Lower lobe of right lung (tissue), 2 donors: ENCODE measurements at regions not wholly inside any gene's neighbourhood (a gene's known extent, or its start where the extent isn't known, plus 50 kb on each side); places are given as distances from the start of the nearest gene placed in this dataset.
"Not testable (repeated sequence)": the region's sequence is repeated elsewhere in the genome, so short reads cannot be mapped to it uniquely, and the experiment has no call there.

Source experiments
- ATAC-seq, 2 donors: fragments of 200-7000 bp; cut with Tn5 transposase; one replicate each; pipeline ENCODE4 v1.9.1; 2020 to 2022; ENCODE audit warnings: mild to moderate bottlenecking in 2 of 2, moderate library complexity in 2 of 2
- DNase-seq: peaks from one replicate; pipeline ENCODE4 v3.0.0-alpha.2; 2020
- H3K27ac ChIP-seq: fragments of 200-600 bp; one replicate; pipeline ENCODE4 v1.8.0; 2022
- H3K27me3 ChIP-seq: fragments of 200-600 bp; one replicate; pipeline ENCODE4 v1.8.0; 2022; ENCODE audit warnings: low read depth
- H3K36me3 ChIP-seq: fragments of 200-600 bp; one replicate; pipeline ENCODE4 v1.8.0; 2022; ENCODE audit warnings: mild to moderate bottlenecking
- H3K4me1 ChIP-seq: fragments of 200-600 bp; one replicate; pipeline ENCODE4 v1.8.0; 2022
- H3K4me3 ChIP-seq: fragments of 200-600 bp; one replicate; pipeline ENCODE4 v1.8.0; 2022; ENCODE audit warnings: mild to moderate bottlenecking
- H3K9me3 ChIP-seq: fragments of 200-600 bp; one replicate; pipeline ENCODE4 v1.8.0; 2022
- CTCF ChIP-seq: fragments of 200-600 bp; IDR thresholded peaks from one replicate; pipeline ENCODE4 v1.8.0; 2022; ENCODE audit warnings: antibody characterized with exemption, mild to moderate bottlenecking
- intact Hi-C: fragments of 100-400 bp; cut with DNase I; formaldehyde crosslinking; loops from one replicate; pipeline ENCODE4 v1.11.0; 2022
- donor health status: DM: no; HTN: yes; CAD: no; lungs with severe emphysema.

DNA sequence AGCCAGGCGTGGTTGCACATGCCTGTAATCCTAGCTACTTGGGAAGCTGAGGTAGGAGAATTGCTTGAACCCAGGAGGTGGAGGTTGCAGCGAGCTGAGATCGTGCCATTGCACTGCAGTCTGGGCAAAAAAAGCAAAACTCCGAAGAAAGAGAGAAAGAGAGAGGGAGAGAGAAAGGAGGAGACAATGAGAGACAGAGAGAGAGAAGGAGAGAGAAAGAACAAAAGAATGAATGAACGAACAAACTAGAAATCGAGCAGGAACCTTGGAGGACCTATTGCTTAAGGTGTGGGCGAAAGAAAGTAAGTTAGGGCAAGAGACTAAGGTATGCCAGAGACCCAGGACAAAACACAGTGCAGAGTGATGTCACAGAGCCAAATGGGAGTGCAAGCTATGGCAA is 102.8 kb upstream of the FBXO28 start:
- not testable (repeated sequence) for ATAC-seq

DNA sequence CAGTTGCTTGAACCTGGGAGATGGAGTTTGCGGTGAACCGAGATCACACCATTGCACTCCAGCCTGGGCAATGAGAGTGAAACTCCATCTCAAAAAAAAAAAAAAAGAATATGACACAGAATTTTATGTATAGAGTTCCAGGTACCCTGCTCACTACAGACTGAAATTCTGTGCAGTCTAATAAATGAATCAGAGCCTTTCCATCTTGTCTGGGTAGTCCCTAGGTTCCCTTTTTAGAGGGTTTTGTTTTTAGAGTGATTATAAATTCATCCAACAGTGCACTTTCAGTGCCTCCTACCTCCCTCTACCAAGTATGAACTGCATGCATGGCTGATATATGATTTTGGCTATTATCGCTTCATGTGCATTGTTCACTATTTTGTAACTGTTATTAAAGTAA is 107.9 kb upstream of the FBXO28 start:
- not testable (repeated sequence) for ATAC-seq, DNase-seq

More for the DNA sequence above, 102.8 kb upstream of the FBXO28 start:
- H3K27ac ChIP-seq, H3K36me3 ChIP-seq, H3K4me3 ChIP-seq, H3K9me3 ChIP-seq, H3K4me1 ChIP-seq, DNase-seq, H3K27me3 ChIP-seq, intact Hi-C loops: not testable (repeated sequence)

GRCh38 chr1:224004552-224005315 is 109.2 kb upstream of the FBXO28 start:
- DNase-seq, ATAC-seq, H3K27me3 ChIP-seq, intact Hi-C loops, H3K36me3 ChIP-seq, H3K4me3 ChIP-seq, H3K27ac ChIP-seq, H3K9me3 ChIP-seq, H3K4me1 ChIP-seq: not testable (repeated sequence)
- peak; percentile 42 for TF ChIP-seq CTCF

More for the DNA sequence above, 107.9 kb upstream of the FBXO28 start:
- H3K27me3 ChIP-seq, H3K4me3 ChIP-seq, intact Hi-C loops, H3K27ac ChIP-seq, H3K4me1 ChIP-seq, H3K36me3 ChIP-seq, H3K9me3 ChIP-seq: not testable (repeated sequence)

DNA sequence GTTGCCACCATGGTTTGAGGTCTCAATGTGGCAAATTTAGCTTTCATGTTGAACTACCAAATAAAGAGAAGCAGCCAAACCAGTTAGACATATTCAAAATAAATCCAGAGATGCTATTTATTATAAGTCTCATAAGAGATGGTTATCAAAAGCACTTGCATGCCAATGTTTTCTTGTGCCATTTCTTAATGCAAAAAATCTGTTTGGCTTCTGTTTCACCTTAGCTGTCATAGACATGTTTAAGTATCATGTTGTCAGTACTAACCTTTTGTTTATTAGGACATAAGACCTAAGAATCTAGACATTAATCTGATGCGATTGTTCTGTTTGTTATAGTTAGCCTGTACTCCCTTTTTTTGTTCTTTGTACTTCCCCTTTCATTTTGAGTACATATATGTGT is 110.0 kb upstream of the FBXO28 start:
- DNase-seq, H3K4me3 ChIP-seq, H3K27ac ChIP-seq, H3K27me3 ChIP-seq, H3K9me3 ChIP-seq, intact Hi-C loops, H3K4me1 ChIP-seq, ATAC-seq, H3K36me3 ChIP-seq: not testable (repeated sequence)

DNA sequence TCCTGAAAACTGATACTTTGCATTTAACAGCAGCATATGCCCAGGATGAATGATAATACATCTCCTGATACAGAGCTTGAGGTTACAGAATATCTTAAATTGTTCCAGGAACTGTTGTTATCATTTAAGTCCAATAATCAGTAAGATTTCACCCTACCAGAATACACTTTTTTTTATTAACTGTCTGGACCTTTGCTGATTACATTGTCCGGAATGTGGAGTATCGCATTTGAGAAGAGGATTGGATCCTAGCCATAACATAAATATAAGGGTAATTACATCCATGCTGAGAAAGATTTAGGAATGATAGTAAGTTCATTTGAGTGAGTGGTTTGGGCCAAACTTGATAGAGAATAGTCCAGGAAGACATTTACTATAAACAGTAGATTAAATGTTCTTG is 112.2 kb upstream of the FBXO28 start:
- H3K4me3 ChIP-seq, intact Hi-C loops, ATAC-seq, H3K4me1 ChIP-seq, H3K27me3 ChIP-seq, DNase-seq, H3K27ac ChIP-seq, H3K36me3 ChIP-seq, H3K9me3 ChIP-seq: not testable (repeated sequence)

GRCh38 chr1:223999761-224000160 is 114.2 kb upstream of the FBXO28 start:
- H3K4me3 ChIP-seq, H3K27me3 ChIP-seq, DNase-seq, ATAC-seq, H3K36me3 ChIP-seq, H3K9me3 ChIP-seq, intact Hi-C loops, H3K4me1 ChIP-seq, H3K27ac ChIP-seq: not testable (repeated sequence)

DNA sequence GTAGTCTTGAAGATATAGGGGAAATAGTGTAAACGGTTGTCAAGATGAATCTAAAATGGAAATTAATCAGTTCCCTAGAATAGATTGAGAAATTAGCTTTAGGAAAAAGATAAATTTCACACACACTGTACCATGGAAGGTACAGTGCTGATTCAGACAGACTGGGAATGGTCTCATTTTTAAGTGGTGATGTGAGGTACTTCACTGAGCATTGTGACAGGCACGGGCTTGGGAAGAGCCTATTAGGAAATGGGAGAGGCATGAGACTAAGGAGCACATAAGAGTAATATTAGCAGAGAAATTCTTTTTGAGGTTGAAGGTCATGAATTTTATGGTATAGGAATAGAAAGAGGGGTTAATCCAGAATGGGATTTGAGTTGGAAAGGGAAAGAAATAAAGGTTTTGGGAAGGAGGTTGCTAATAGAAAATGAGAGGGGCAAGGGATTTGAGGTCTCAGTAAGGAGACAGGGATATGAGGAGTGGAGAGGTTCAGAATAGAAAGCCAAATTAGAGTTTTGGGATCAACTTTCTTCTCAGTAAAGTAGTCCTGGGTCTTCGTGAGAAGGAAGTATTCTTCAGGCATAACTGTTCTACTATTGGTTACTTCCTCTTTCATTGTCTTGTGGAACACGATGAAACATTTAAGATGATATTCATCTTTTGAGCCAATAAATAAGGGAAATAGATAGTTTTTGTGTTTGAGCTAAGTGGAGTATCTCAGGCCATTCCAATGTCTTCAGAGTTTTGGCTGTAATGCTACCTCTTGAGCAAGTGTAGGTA is 115.0 kb upstream of the FBXO28 start:
- H3K4me3 ChIP-seq, DNase-seq, intact Hi-C loops, H3K4me1 ChIP-seq, H3K27me3 ChIP-seq, H3K36me3 ChIP-seq, H3K9me3 ChIP-seq: not testable (repeated sequence)
- H3K27ac ChIP-seq, result peak overlapping the region; percentile 46
- ATAC-seq, result peak in 1 of 2 donors; percentile 35

GRCh38 chr1:223996376-223996775 is 117.5 kb upstream of the FBXO28 start:
- ATAC-seq, H3K27me3 ChIP-seq, H3K9me3 ChIP-seq, DNase-seq, H3K4me1 ChIP-seq, H3K4me3 ChIP-seq, intact Hi-C loops, H3K27ac ChIP-seq, H3K36me3 ChIP-seq: not testable (repeated sequence)
